Fibroblast of villous mesenchyme (primary cell): ENCODE measurements at regions not wholly inside any gene's neighbourhood (a gene's known extent, or its start where the extent isn't known, plus 50 kb on each side); places are given as distances from the start of the nearest gene placed in this dataset.

ENCODE experiments used
- DNase-seq: peaks from one replicate; pipeline ENCODE4 v3.0.0-alpha.2; 2010; ENCODE audit warnings: low read depth
- H3K4me3 ChIP-seq: 2 replicates; pipeline ENCODE4 v1.5.1; 2011; ENCODE audit warnings: low read depth, mild to moderate bottlenecking, low read length
- TF ChIP-seq, protein P1 (sequence below): IDR thresholded peaks from 2 replicates; pipeline ENCODE4 v1.5.1; 2012; ENCODE audit warnings: low read depth, mild to moderate bottlenecking, low read length; ENCODE audit not compliant: insufficient read depth

DNA sequence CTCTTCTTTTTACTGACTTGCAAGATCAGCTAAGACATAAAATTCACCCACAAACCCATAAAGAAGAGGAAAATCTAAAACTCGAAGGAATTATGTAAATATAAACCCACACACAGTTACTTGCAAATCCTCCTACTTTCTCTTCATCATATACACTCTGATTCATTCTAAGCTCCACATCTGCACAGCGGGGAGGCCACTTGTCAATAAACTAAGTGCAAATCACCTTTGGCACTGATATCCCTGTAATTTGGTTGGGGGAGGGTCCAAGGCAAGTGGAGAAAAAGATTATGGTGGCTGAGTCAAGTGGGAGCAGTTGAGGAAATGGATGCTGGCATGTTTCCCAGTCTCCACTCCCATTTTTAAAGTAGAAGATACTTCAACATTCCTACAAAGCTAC, 596.5 kb downstream of the MATN1 start:
- H3K4me3 ChIP-seq: no peak overlapping the region
- TF ChIP-seq, protein P1, sequence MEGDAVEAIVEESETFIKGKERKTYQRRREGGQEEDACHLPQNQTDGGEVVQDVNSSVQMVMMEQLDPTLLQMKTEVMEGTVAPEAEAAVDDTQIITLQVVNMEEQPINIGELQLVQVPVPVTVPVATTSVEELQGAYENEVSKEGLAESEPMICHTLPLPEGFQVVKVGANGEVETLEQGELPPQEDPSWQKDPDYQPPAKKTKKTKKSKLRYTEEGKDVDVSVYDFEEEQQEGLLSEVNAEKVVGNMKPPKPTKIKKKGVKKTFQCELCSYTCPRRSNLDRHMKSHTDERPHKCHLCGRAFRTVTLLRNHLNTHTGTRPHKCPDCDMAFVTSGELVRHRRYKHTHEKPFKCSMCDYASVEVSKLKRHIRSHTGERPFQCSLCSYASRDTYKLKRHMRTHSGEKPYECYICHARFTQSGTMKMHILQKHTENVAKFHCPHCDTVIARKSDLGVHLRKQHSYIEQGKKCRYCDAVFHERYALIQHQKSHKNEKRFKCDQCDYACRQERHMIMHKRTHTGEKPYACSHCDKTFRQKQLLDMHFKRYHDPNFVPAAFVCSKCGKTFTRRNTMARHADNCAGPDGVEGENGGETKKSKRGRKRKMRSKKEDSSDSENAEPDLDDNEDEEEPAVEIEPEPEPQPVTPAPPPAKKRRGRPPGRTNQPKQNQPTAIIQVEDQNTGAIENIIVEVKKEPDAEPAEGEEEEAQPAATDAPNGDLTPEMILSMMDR: no peak
- DNase-seq: no peak

DNA sequence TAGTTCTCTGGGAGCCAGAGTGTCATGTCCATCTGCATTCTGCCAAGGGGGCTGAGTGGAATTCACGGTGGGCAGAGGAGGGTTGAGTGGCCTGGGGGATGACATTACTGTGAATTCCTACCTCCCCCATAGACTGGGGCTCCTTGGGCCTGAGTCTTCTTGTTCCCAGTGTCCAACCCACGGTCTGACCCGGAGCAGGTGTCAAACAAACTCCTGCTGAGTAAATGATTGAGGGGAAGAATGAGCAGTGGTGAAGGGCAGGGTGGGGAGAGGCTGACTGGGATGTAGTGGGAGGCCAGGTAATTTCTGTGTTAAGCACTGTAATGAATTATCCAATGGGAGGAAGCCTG, 597.6 kb downstream of the MATN1 start:
- DNase-seq: no peak
- TF ChIP-seq, protein P1: no peak
- no peak overlapping the region for H3K4me3 ChIP-seq

DNA sequence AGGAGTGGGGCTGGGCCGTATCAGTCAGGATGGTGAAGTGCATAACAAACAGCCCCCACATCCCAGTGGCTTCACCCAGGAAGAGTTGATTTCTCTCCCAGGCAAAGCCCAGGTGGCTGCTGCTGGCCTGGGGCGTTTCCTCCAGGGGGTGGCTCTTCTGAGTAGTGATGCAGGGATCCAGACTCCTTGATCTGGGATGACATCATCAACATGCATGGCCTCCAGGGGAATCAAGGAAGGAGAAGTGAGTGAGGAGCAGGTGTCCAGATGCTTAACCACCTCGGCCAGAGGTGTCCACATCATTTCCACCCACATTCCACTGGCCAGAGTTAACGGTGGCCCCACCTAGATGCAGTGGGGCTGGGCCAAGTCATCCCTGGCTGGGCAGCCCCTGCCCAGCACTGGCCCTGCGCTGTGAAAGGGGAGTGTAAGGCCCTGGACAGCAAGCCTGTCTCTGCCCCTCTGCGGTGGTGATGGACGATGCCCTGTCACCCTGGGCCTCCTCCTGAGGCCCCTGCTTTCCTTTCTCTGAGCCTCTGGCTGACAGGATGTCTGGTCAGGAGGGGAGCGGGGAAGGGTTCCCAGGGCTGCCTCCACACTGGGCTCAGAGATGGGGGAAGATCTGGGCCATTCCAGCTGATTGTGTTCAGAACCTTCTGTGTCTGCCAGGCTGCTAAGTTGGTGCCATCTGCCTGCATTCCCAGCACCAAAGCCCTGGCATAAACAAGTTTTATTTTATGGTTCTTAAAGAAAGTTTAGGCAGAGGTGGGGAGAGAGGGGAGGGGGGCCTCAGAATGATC, 598.2 kb downstream of the MATN1 start:
- no peak for DNase-seq
- TF ChIP-seq, protein P1: no peak
- no peak overlapping the region for H3K4me3 ChIP-seq

DNA sequence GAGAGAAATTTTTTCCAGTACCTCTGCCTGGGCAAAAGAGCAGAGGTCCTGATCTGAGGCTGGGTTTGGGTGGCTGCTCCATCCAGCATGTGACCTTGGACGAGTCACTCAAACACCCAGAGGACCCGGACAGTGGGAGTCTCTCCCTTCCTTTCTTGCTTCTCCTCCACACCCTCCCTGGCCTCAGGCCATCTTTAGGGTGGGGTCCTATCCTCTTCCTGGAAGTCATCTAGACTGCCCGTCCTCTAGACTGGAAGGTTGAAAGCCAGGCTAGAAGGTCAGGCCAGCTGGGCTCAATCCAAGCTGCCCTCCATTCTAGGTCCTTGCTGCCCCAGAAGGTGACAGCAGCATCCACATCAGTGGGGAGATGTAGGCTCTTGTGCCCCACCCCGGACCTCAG, 599.5 kb downstream of the MATN1 start:
- no peak overlapping the region for H3K4me3 ChIP-seq
- TF ChIP-seq, protein P1: no peak
- no peak for DNase-seq

DNA sequence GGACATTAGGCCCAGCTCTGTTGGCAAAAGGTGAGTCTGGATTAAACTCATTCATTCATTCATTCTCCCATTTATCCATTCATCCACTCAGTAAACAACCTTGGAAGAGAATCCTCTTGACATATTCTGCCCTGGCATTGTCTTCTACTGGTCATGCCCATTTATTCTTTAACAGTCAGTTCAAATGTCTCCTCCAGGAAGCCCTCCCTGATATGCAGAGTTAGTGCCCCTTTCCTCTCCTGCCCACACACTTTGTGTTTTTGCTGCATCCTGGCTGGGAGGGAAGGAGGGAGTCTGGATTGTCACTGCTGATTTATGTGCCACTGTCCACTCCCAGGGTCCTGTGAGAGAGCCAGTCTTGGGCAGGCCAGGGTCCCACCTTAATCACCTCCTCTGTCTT, 600.3 kb downstream of the MATN1 start:
- H3K4me3 ChIP-seq: no peak overlapping the region
- TF ChIP-seq, protein P1: no peak
- no peak for DNase-seq

DNA sequence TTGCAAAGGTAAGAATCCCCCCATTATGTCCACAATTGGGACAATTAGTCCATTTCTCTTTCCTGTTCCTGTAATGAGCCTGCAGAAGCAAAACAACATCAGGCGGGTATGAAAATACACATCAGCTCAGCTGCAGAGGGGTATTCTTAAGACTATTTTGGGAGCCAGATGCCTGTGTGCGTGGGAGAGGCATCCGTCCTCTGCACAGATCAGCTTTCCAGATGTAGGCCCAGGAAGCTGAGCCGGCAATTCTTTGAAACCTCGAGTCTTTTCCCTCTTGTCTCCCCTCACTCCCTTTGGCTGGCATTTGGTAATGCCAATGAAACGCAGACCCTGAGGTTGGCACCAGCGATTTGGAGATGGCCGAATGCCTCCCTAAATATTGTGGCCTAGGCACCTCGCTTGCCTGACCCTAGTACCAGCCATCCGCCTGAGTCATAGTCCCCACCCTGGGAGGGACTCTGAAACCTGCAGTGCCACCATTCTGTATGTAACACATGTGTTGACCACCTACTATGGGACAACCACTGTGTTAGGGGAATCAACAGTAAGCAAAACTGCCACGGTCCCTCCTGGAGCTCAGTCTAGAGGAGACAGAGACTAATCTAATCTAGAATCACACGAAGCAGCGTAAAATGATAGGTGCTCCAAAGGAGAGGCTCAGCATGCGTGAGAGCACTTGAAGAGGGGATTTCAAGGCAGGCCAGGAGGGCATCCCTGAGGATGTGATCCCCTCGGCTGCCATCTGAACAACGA, 603.0 kb downstream of the MATN1 start:
- TF ChIP-seq, protein P1: no peak
- no peak overlapping the region for H3K4me3 ChIP-seq
- DNase-seq: peak; percentile 25
